Activated naive CD4-positive, alpha-beta T cell treated with anti-CD3 and anti-CD28 coated beads for 36 hours (primary cell): ENCODE measurements at regions not wholly inside any gene's neighbourhood (a gene's known extent, or its start where the extent isn't known, plus 50 kb on each side); places are given as distances from the start of the nearest gene placed in this dataset.

ENCODE experiments used
- CTCF ChIA-PET: fragments of 350-600 bp; sonication (Branson Sonifier 250); formaldehyde crosslinking; loops from one replicate; lab custom pipeline; 2021; ENCODE audit warnings: antibody characterized with exemption; lab: Charles Lee
- DNase-seq: peaks from one replicate; pipeline ENCODE4 v3.0.0-alpha.2; 2020
- H3K27ac Mint-ChIP-seq: one replicate; pipeline ENCODE4 v1.8.0; 2021; ENCODE audit warnings: mild to moderate bottlenecking, mixed read lengths
- H3K27me3 Mint-ChIP-seq: one replicate; pipeline ENCODE4 v1.8.0; 2021; ENCODE audit warnings: low read depth, mixed read lengths
- H3K36me3 Mint-ChIP-seq: one replicate; pipeline ENCODE4 v1.8.0; 2021; ENCODE audit warnings: low read depth, mixed read lengths
- H3K4me1 Mint-ChIP-seq: one replicate; pipeline ENCODE4 v1.8.0; 2021; ENCODE audit warnings: low read depth, mixed read lengths
- H3K4me3 Mint-ChIP-seq: one replicate; pipeline ENCODE4 v1.8.0; 2021; ENCODE audit warnings: mild to moderate bottlenecking, moderate library complexity, mixed read lengths
- H3K9me3 Mint-ChIP-seq: one replicate; pipeline ENCODE4 v1.8.0; 2021; ENCODE audit warnings: mixed read lengths
- intact Hi-C: fragments of 100-400 bp; cut with micrococcal nuclease; formaldehyde crosslinking; loops from one replicate; pipeline ENCODE4 v1.15.1; 2023

GRCh38 chr2:126510356-126510755 lies 145.6 kb upstream of the GYPC start:
- Mint-ChIP-seq H3K4me1 (no peaks in the 10 kb centered on the region), H3K9me3 (no peaks in the 10 kb centered on the region), H3K4me3 (no peak overlapping the region), H3K36me3 (no peaks in the 10 kb centered on the region), H3K27me3 (no peaks in the 10 kb centered on the region), H3K27ac (no peak overlapping the region)
- intact Hi-C loops = no loop called here
- no peak for DNase-seq
- CTCF ChIA-PET = no interaction called here

- H3K4me1 Mint-ChIP-seq = no peaks in the 10 kb centered on the region
- no peaks in the 10 kb centered on the region for H3K27me3 Mint-ChIP-seq
- H3K9me3 Mint-ChIP-seq = no peaks in the 10 kb centered on the region
- H3K36me3 Mint-ChIP-seq = no peaks in the 10 kb centered on the region
- no peak for DNase-seq
- no peak overlapping the region for H3K27ac Mint-ChIP-seq
- H3K4me3 Mint-ChIP-seq = no peak overlapping the region
- intact Hi-C loops = no loop called here
- CTCF ChIA-PET = no interaction called here
Observed at GRCh38 chr2:126510960-126511359, 145.0 kb upstream of the GYPC start.

- no peak for DNase-seq
- H3K27me3 Mint-ChIP-seq = no peaks in the 10 kb centered on the region
- no peak overlapping the region for H3K4me3 Mint-ChIP-seq
- intact Hi-C loops = no loop called here
- H3K36me3 Mint-ChIP-seq = no peaks in the 10 kb centered on the region
- H3K4me1 Mint-ChIP-seq = no peaks in the 10 kb centered on the region
- CTCF ChIA-PET = no interaction called here
- no peaks in the 10 kb centered on the region for H3K9me3 Mint-ChIP-seq
- no peak overlapping the region for H3K27ac Mint-ChIP-seq
Observed at GRCh38 chr2:126512026-126512425, 143.9 kb upstream of the GYPC start.

GRCh38 chr2:126513033-126513432 lies 142.9 kb upstream of the GYPC start:
- Mint-ChIP-seq H3K27ac (no peak overlapping the region), H3K4me3 (no peak overlapping the region)

GRCh38 chr2:126515471-126515870 lies 140.5 kb upstream of the GYPC start:
- intact Hi-C loops = no loop called here
- Mint-ChIP-seq H3K4me3 (no peak overlapping the region), H3K27me3 (no peaks in the 10 kb centered on the region), H3K9me3 (no peaks in the 10 kb centered on the region), H3K36me3 (no peaks in the 10 kb centered on the region), H3K4me1 (no peaks in the 10 kb centered on the region), H3K27ac (no peak overlapping the region)
- no peak for DNase-seq
- CTCF ChIA-PET = no interaction called here

More at GRCh38 chr2:126513033-126513432, 142.9 kb upstream of the GYPC start:
- Mint-ChIP-seq H3K9me3 (no peaks in the 10 kb centered on the region), H3K4me1 (no peaks in the 10 kb centered on the region), H3K36me3 (no peaks in the 10 kb centered on the region), H3K27me3 (no peaks in the 10 kb centered on the region)
- CTCF ChIA-PET = no interaction called here
- intact Hi-C loops = no loop called here
- DNase-seq = no peak

GRCh38 chr2:126518196-126518595 lies 137.8 kb upstream of the GYPC start:
- Mint-ChIP-seq H3K27me3 (peaks cover 1% of the 10 kb centered on the region), H3K36me3 (no peaks in the 10 kb centered on the region), H3K9me3 (no peaks in the 10 kb centered on the region), H3K4me1 (no peaks in the 10 kb centered on the region), H3K4me3 (no peak overlapping the region), H3K27ac (no peak overlapping the region)
- no peak for DNase-seq
- intact Hi-C loops = no loop called here
- CTCF ChIA-PET = interaction anchor here (1.4 kb wide), 1 partner anchor 10 kb away, joined by 8 read pairs; no protein-coding TSS in a partner anchor

- CTCF ChIA-PET = interaction anchor here (0.6 to 6.5 kb wide), 20 partner anchors 8 to 443 kb away, joined by 3 to 111 read pairs (median 4); no protein-coding TSS in a partner anchor
Observed at GRCh38 chr2:126527836-126528490, 128.0 kb upstream of the GYPC start.

GRCh38 chr2:126531029-126531428 lies 124.9 kb upstream of the GYPC start:
- CTCF ChIA-PET = interaction anchor here (0.7 to 6.5 kb wide), 2 partner anchors 8 to 246 kb away, joined by 3 to 111 read pairs; no protein-coding TSS in a partner anchor
- no peaks in the 10 kb centered on the region for H3K27me3 Mint-ChIP-seq
- H3K9me3 Mint-ChIP-seq = no peaks in the 10 kb centered on the region
- DNase-seq = no peak
- intact Hi-C loops = no loop called here
- no peak overlapping the region for H3K27ac Mint-ChIP-seq
- H3K36me3 Mint-ChIP-seq = no peaks in the 10 kb centered on the region
- H3K4me1 Mint-ChIP-seq = peaks cover 4% of the 10 kb centered on the region
- no peak overlapping the region for H3K4me3 Mint-ChIP-seq

More at GRCh38 chr2:126527836-126528490, 128.0 kb upstream of the GYPC start:
- Mint-ChIP-seq H3K27ac (no peak overlapping the region), H3K36me3 (no peaks in the 10 kb centered on the region), H3K4me1 (no peaks in the 10 kb centered on the region), H3K9me3 (no peaks in the 10 kb centered on the region), H3K27me3 (no peaks in the 10 kb centered on the region), H3K4me3 (no peak overlapping the region)
- intact Hi-C loops = loop anchor here (1.0 to 2.0 kb wide), 8 partner anchors 107 to 522 kb away; no protein-coding TSS in a partner anchor
- peak; percentile 83 for DNase-seq

- CTCF ChIA-PET = interaction anchor here (0.7 to 1.8 kb wide), 2 partner anchors 9 to 242 kb away, joined by 3 to 4 read pairs; no protein-coding TSS in a partner anchor
- H3K36me3 Mint-ChIP-seq = no peaks in the 10 kb centered on the region
- H3K9me3 Mint-ChIP-seq = no peaks in the 10 kb centered on the region
- H3K4me1 Mint-ChIP-seq = peaks cover 4% of the 10 kb centered on the region
- no peak overlapping the region for H3K4me3 Mint-ChIP-seq
- intact Hi-C loops = no loop called here
- H3K27me3 Mint-ChIP-seq = no peaks in the 10 kb centered on the region
- peak; percentile 38 for DNase-seq
- H3K27ac Mint-ChIP-seq = no peak overlapping the region
Observed at GRCh38 chr2:126534478-126534877, 121.5 kb upstream of the GYPC start.

- Mint-ChIP-seq H3K4me1 (peaks cover 4% of the 10 kb centered on the region), H3K27me3 (no peaks in the 10 kb centered on the region), H3K27ac (no peak overlapping the region), H3K4me3 (no peak overlapping the region), H3K9me3 (peaks cover 3% of the 10 kb centered on the region), H3K36me3 (no peaks in the 10 kb centered on the region)
- DNase-seq = no peak
- CTCF ChIA-PET = interaction anchor here (0.7 kb wide), 1 partner anchor 241 kb away, joined by 3 read pairs; no protein-coding TSS in a partner anchor
- intact Hi-C loops = no loop called here
Observed at GRCh38 chr2:126535408-126535807, 120.5 kb upstream of the GYPC start.

- intact Hi-C loops = no loop called here
- H3K36me3 Mint-ChIP-seq = no peaks in the 10 kb centered on the region
- peaks cover 4% of the 10 kb centered on the region for H3K4me1 Mint-ChIP-seq
- H3K27ac Mint-ChIP-seq = no peak overlapping the region
- no peak overlapping the region for H3K4me3 Mint-ChIP-seq
- no peaks in the 10 kb centered on the region for H3K27me3 Mint-ChIP-seq
- DNase-seq = no peak
- CTCF ChIA-PET = no interaction called here
- peaks cover 3% of the 10 kb centered on the region for H3K9me3 Mint-ChIP-seq
Observed at GRCh38 chr2:126536605-126537200, 119.3 kb upstream of the GYPC start.

- intact Hi-C loops = no loop called here
- no peak for DNase-seq
Observed at GRCh38 chr2:126539101-126539500, 116.9 kb upstream of the GYPC start.

GRCh38 chr2:126542247-126542646 lies 113.7 kb upstream of the GYPC start:
- H3K4me1 Mint-ChIP-seq = no peaks in the 10 kb centered on the region
- H3K27me3 Mint-ChIP-seq = peaks cover 5% of the 10 kb centered on the region
- no peak for DNase-seq
- CTCF ChIA-PET = no interaction called here
- intact Hi-C loops = no loop called here
- no peak overlapping the region for H3K4me3 Mint-ChIP-seq
- H3K9me3 Mint-ChIP-seq = peaks cover 18% of the 10 kb centered on the region
- no peak overlapping the region for H3K27ac Mint-ChIP-seq
- H3K36me3 Mint-ChIP-seq = peaks cover 2% of the 10 kb centered on the region

More at GRCh38 chr2:126539101-126539500, 116.9 kb upstream of the GYPC start:
- H3K4me1 Mint-ChIP-seq = peaks cover 4% of the 10 kb centered on the region
- peaks cover 2% of the 10 kb centered on the region for H3K36me3 Mint-ChIP-seq
- no peak overlapping the region for H3K4me3 Mint-ChIP-seq
- H3K27me3 Mint-ChIP-seq = no peaks in the 10 kb centered on the region
- no peak overlapping the region for H3K27ac Mint-ChIP-seq
- CTCF ChIA-PET = no interaction called here
- peaks cover 18% of the 10 kb centered on the region for H3K9me3 Mint-ChIP-seq
